NCI-H2196 treated with DMSO at 0.1 percent for 48 hours (cell line): ENCODE measurements at regions not wholly inside any gene's neighbourhood (a gene's known extent, or its start where the extent isn't known, plus 50 kb on each side); places are given as distances from the start of the nearest gene placed in this dataset.

Experiments
- DNase-seq: peaks from one replicate; lab custom pipeline; 2025; ENCODE audit not compliant: unreplicated experiment; lab: John Stamatoyannopoulos, UW

DNA sequence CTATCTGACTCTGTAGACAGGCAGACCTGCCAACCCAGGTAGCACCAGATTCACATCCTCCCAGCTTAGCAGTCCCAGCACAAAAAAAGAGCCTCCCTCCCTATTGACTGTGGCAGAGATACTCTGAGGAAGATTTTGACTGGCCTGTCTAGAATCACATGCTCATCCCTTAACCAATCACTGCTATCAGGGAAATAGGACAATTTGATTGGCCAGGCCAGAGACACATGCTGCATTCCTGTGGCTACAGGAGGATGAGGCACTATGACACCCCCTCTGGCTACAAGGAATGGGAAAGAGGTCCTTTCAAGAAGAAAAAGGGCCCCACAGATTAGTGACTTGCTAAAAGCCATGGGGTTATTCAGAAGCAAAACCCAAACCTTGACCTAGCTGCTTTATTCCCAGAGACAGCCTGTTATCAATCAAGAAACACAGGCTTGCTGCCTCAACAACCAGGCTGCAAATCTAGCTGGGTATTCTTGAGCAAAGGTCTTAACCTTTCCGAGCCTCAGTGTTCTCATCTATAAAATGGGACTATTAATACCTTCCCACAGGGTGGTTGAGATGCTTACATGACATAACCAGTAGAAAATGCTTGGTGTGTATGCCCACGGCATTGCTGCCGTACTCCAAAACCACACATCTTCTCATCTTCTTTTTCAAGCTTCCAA, 147.6 kb downstream of the BCOR start:
- no peak for DNase-seq

DNA sequence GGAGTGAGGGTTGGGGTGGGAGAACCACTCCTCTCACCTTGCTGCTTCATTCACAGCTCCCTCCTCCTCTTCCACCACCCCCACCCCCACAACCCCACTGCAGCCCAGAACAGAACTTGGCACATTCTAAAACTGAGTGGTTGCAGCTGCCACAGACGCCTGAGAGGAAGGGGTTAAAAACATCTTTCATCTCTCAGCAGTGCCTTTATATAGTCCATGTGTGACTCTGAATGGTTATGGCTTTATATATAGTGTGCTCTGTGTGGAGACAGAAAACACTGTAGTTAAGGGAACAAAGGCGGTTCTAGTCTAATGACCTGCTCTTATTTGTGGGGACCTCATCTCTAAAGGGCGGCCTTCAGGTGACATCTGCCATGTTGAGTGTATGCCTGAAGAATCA, 144.8 kb downstream of the BCOR start:
- no peak for DNase-seq

DNA sequence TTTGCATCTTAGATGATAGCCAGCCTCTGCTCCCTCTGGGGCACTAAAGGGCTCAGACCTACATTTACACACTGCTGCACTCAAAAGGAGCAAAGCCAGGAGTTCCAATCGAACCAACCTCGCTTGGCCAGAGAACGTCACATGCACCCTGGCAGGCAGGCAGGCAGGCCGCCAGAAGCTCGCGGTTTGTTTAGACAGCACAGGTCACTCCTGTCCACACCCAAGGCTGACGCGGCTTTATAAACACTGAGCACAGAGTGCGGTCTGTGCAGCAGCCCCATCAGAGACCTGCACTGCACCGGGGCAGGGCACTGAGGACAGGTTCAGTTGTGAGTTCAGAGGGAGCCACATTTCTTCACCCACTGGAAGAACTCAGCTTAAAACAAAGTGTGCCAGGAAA, 143.9 kb downstream of the BCOR start:
- DNase-seq, result peak; percentile 46

DNA sequence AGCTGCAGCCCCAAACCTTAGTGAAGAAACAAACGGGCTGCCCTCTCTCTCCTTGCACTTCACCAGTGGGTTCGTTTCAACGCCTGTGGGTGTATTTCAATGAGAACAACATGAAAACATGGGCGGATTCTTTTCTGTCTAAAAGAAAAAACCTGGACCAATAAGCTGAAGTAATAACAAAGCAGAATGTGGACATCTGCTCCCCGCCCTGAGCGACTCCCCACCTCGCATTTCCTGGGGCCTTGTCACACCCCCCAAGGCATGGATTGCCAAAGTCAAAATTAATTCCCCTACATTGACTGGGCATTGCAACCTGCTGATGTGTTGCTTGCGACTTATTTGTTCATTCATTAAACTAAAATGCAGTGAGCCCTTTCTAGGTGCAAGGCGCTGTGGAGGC, 142.9 kb downstream of the BCOR start:
- no peak for DNase-seq

DNA sequence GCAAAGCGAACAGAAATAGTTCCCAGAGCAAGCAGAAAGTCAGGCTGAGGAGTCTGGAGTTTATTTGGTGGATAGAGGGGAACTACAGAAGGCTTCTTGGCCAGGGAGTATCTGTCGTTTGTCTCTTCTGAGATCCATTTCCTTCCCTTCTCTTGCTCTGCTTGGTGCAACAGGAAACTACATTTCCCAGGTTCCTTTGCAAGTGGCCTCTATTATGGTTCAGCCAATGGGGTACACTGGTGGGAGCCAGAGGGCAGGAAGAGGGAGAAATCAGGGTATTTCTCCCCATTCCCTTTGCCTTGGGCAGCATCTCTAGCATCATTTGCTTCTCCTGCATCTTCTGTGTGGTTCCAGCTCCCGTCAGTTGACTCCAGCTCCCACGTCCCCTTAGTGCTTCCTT, 142.1 kb downstream of the BCOR start:
- DNase-seq, result no peak

DNA sequence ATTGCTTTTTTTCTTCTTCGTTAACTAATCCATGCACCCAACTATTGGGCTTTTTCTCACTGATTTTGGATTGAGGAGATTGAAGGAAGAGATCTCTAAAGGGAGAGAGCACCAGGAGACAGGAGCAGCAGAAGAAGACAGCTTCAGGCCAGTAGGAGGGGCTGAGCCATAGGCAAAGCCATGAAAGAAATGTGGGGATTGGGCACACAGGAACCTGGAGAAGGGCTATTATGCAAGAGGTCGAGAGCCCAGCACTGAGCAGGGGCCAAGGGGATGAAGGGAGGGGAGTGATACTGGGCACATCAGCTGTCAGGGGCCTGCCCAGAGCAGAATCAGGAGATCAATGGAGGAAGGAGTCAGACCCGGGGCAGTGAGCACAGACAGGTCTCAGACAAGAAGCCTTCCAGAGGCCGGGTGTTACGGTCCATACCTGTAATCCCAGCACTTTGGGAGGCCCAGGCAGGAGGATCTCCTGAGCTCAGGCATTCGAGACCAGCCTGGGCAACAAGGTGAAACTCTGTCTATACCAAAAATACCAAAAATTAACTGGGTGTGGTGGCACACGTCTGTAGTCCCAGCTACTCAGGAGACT, 140.9 kb downstream of the BCOR start:
- no peak for DNase-seq

DNA sequence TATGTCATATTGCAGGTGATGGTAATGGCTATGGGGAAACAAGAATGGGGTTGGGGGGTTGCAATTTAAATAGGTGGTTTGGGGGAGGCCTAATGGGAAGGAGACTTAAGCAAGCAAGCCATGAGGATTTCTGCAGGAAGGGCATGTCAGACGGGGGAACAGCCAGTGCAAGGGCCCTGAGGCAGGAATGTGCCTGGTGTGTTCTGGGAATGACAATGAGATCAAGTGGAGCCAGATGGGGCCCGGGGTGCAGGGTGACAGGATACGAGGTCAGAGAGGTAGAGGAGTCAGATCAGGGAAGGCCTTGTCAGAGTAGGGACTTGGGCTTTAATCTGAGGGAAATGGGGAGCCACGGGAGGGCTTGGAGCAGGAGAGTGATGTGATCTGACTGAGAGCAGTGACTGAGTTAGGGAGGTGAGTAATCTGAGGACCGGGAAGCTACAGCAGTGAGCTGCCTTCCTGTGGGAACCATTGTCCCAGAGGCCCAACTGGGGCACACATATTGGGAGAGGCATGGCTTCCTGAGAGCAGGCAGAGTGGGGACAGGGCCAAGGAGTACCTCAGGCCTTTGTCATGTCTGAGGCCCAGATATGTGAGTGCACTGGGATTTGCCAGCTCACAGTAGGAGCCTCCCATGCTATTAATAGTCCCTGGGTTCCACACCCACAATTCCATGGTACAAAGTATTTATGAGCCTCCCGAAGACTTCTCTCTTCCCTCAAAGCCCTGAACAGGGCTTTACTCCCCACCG, 139.8 kb downstream of the BCOR start:
- DNase-seq, result no peak

DNA sequence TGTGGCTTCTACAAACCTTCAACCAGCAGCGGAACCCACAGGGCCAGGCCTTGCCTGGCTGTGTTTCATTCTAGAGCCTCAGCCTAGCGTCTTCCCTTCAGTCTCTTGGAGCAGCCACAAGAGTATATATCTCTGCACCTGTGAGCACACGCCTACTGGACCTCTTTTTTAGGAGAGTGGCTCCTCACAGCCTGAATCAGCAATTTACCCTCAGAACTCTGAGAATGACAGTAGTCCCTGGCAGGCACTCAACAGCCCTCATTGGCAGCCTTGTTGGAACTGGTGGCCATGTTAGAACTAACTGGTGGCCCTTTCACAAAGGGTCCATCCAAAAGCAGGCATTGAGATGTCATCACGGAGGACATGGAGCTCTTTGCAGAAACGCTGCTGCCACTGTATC, 138.9 kb downstream of the BCOR start:
- no peak for DNase-seq

DNA sequence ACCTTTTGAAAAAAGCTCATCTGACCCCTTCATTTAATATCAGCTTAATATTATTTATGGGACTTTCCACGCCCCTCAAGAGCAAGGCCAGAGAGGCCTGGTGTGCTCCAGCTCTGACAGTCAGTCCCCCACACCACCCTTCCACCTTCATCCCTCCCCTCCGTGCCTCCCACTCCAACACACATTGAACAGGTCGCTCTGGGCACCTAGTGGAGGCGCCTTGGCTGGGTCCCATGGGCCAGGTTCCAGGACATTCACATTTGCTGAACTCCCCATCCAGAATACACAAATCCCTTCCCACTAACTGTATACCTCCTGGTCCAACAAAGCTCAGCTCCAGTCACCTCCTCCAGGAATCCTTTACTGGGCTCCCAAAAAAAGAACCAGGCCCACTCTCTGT, 137.5 kb downstream of the BCOR start:
- no peak for DNase-seq

DNA sequence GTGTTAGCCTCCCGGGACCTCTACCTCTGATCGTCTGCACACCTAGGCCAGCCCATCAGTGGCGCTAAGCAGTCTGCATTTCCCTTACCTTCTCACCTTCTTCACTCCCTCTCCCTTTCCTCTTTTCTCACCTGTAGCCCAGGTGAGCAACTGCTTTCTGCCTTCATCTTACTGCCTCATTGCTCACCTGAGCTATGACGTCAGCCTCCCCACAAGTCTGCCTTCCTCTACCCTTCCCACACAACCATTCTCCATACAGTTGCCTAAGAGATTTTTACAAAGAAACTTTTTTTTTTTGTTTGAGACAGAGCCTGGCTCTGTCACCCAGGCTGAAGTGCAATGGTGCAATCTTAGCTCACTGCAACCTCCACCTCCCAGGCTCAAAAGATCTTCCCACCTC, 136.3 kb downstream of the BCOR start:
- DNase-seq, result no peak

DNA sequence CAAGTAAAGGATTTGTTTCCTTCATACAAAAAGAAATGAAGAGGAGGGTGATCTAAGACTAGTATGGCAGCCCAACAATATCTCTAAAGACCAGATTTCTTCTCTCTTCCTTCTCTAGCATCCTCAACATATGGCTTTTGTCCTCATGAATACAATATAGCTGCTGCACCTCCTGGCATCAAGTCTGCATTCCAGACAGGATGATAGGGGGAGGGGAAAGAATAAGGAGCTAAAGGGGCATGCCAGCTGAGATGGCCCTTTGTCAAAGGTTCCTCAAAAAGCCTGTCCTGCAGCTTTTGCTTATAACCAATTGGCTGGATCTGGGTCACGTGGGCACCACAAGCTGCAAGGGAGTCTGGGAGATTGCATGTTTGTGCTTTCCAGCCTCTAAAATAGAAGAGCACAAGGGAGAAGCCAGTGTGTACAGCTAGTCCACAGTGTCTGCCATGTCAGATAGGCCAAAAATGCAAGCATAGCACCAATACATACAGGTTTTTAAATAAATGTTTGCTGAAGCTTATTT, 132.6 kb downstream of the BCOR start:
- no peak for DNase-seq

DNA sequence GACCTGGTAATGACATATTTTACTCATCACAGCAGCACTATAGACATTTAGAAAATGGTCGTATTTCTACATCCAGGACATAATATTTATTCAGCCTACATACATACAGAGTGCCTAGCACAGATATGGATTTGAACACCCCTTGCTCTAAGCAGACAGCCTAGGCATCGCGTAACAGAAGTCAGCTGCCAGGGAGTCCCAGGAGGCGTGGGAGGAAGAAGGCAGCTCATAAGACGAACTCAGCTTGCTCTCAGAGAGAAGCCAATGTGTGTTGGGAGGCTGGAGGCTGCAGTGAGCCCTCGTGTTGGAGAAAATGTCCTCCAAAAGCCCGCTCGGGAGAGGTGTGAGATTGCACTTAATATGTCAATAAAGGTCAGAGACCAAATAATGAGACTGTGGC, 131.6 kb downstream of the BCOR start:
- DNase-seq, result no peak

DNA sequence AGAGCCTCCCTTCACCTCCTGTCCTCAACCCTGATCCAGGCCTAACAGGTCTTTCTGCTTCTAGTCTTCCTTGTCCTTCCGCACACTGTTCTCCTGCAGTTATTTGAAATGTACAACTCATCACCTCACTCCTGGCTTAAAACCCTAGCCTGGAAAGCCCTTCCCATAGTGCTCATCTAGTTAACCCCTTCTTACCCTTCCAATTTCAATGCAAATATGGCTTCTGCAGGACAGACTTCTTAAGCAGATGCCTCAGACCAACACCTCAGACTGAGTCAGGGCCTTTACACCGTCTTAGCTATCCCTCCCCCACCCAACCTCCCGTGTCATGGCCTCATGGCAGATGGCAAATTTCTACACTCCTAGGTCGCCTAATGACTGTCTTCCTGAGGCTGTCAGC, 130.4 kb downstream of the BCOR start:
- DNase-seq, result no peak

DNA sequence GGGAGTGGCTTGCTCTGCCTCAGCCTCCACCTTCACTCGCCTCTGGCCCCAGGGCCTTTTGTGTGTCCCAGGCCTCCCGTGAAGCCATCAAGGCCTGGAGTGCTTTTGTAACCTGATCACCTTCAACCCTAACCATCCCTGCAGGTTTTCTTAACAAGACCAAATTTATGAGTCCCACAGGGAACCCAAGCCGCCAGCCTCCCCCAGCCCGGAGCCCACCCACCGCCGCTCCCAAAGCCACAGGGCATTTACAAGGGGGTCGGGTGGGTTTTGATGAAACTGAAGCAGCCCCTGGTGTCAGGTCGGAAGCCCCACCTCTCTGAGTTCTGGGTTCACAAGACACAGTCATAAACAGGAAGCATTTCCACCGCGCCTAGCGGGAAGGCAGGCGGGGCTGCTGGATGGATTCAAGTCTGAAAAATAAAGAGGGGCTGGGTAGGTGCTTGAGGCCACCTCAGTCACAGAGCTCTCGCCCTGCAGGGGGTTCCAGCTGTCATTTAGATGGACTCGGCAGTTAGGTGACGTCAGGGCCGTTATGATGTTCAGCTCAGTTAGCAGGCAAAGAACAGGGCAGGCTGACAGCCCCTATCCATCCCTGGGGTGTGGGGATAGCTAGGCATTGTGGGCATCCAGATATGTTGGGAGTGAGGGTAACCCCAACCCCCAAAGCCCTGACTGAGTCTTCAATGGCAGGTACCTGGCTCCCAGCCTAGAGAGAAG, 128.5 kb downstream of the BCOR start:
- no peak for DNase-seq

DNA sequence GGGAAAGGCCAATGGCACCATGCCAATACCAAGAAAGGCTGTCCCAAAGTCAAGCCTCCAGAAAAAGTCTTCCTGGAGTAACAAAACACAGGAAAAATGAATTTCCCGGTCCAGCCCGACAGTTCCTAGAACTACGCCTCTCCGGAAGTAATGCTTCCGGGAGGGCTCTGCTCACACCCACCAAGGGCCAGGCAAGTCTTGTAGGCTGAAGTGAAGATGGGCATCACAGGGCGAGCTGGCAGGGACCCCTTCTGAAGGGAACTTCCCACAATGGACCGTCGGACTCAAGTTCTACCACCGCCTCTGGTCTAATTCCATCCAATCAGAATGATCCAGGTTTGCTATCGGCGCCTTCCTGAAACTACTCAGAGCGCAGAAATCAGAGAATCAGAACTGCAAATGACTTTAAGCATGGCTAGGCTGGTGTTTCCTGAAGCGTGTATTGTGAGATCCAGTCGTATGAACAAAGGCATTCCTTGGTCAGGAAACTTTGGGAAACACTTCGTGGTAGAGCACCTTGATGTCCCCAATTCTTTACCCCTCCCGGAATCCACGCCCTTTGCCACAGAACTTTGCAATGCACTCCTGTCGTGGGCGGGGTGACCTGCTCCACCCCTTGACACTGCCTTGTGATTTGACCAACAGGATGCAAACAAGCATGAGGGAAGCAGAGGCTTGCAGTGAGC, 127.8 kb downstream of the BCOR start:
- no peak for DNase-seq

DNA sequence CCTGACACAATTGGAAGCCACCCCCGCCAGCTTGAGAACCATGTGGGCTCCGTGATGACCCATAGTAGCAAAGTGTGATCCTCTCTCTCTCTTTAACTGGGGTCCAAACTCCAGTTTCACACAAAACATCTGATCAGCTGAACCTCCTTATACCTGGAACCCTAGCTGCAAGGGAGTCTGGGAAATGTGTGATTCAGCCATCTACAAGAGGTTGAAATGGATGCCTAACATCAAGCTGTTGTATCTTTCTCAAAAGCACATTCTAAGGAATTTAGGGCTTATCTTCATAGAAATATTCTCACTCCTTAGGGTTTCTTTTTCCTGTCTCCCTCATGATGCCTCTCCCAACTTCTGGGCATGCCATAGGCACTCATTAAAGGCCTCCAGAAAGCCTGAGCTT, 126.0 kb downstream of the BCOR start:
- DNase-seq, result no peak

DNA sequence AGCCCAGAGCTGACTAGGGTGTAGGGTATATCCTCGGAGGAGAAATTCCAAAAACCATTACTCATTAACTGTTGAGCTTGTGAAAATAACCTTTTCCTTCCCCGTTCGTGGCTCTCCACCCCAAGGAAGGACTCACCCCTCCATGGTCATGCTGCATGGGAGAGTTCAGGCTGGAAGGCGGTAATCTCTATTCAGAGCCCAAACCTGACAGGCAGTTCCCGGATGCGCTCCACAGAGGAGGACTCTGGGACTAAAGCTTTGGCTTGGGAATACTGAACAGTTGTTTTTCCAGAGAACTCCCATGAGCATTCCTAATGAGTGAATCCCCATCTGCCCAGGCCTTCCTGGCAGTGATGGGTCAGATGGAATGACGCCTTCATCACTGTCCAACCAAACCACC, 125.4 kb downstream of the BCOR start:
- no peak for DNase-seq

DNA sequence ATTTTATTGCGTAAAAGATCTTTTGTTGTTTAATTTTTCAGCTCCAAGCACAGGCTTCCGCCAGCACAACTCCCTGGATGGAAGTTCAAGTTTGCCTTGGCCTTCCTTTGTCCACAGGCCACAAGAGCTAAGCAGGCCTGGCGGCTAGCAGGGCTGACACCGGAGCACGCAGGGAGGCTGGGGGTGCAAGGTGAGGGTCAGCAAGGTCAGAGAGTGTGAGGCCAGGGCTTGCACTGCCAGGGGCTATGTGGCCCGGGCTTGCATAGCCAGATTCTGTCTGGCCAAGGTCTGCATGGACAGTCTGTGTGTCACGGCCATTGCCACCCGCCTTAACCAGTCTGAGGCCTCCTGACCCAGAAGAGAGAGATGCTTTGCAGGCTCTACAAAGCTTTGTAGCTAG, 123.9 kb downstream of the BCOR start:
- no peak for DNase-seq

DNA sequence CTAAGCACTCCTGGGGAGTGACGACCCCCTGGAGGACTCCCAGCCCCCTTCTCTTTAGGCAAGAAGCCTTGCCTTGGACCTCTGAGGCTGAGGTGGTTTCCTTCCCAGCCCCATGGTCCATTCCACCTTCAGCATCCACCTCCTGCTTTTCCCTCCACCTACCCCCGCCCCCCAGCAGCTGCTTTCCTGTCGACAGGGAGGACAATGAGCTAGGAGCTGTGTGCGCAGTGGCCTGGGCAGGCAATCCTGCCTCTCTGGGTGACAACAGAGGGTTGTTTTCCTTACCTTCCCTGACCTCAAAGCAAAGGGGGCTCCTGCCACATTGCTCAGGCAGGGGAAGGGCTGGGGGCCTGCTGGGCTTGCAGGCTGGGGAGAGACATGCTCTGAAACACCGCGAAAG, 123.5 kb downstream of the BCOR start:
- DNase-seq, result no peak

DNA sequence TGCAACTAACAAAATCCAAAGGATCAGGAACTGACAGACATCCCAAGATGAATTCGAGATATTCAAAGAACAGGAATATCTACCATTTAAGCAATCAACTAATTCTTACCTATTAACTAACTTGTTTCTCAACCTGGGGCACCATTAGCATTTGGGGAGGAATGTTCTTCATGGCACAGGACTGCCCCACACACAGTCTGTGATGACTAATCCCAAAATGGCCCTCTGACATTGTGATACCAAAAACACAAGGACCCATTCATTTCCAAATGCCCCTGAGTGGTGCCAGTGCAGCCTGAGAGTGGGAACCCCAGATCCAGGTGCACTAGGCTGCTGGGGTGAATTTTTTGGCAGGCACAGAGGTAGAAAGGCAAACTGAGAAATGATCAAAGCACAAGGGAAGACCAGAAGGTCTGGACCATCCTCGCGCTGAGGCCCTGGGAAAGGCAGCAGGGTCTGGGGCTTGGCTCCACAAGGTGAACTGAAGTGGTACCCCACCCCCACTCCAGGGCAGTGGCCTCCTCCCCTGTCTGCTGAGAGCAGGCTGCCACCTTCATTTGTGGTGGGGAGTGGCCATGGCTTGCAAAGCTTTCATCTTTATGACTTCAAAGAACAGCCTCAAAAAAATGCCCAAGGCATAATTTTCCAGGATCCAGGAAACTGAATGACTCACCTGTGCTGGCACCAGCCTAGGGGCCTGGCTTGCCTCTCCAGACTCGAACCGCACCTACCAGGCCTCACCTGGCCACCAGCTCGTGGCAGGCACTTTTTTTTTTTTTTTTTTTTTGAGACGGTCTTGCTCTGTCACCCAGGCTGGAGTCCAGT, 122.4 kb downstream of the BCOR start:
- DNase-seq, result peak; percentile 19
